Kidney epithelial cell (primary cell): ENCODE measurements at regions not wholly inside any gene's neighbourhood (a gene's known extent, or its start where the extent isn't known, plus 50 kb on each side); places are given as distances from the start of the nearest gene placed in this dataset.
A peak's percentile ranks its signal among the peaks of the same experiment; 100 is the strongest.

ENCODE experiments used
- DNase-seq: peaks from one replicate; pipeline ENCODE4 v3.0.0-alpha.2; 2010; ENCODE audit warnings: low read depth
- H3K27me3 ChIP-seq: 2 replicates; pipeline ENCODE4 v1.6.0; 2011; ENCODE audit warnings: low read length; ENCODE audit not compliant: control insufficient read depth, insufficient read depth
- H3K36me3 ChIP-seq: 2 replicates; pipeline ENCODE4 v1.5.1; 2011; ENCODE audit warnings: low read length; ENCODE audit not compliant: control insufficient read depth, insufficient read depth
- H3K4me3 ChIP-seq: 2 replicates; pipeline ENCODE4 v1.5.1; 2011; ENCODE audit warnings: low read depth, mild to moderate bottlenecking, control low read depth, low read length
- TF ChIP-seq, protein P1 (sequence below): IDR thresholded peaks from 2 replicates; pipeline ENCODE4 v1.5.1; 2011; ENCODE audit warnings: mild to moderate bottlenecking, moderate library complexity, low read length, control low read depth, inconsistent platforms; ENCODE audit not compliant: insufficient read depth, poor library complexity, severe bottlenecking

DNA sequence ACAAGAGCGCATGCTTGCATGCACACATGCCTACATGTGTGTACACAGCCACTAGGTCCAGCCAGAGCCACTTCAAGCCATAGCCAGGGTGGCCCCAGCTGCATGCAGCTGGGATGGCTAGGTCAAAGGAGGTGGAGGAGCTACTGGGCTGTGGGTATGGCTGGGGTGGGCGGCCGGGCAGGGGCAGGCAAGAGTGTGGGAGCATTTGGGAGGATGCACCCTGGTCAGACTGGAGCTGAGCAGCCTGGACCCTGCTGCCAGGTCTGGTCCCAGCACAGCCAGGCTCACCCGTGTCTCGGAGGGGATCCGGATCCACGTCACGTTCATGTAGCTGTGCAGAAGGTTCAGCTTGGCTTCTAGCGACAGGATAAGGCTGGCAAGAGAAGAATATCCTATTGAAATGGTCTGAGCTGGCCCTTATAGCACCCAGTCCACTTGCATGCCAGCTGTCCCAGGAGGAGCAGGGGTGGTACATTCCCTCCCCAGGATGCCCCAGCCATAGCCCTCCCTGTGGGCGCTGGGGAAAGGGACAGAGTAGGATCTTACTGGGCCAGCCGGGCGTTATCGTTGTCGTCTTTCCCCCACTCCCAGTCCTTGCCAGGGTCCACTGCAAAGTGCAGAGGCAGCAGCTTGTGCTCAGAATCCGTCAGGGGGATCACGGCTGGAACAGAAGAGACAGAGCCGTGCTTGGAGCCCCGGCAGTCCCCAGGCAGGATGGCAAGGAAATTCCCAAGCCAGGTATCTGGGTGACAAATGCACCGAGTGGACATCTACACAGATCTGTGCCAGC, 160.5 kb downstream of the KLF13 start:
- no peak for DNase-seq
- H3K27me3 ChIP-seq, result peaks cover 40% of the 10 kb centered on the region
- H3K36me3 ChIP-seq, result no peaks in the 10 kb centered on the region
- no peak overlapping the region for H3K4me3 ChIP-seq
- TF ChIP-seq, protein P1, sequence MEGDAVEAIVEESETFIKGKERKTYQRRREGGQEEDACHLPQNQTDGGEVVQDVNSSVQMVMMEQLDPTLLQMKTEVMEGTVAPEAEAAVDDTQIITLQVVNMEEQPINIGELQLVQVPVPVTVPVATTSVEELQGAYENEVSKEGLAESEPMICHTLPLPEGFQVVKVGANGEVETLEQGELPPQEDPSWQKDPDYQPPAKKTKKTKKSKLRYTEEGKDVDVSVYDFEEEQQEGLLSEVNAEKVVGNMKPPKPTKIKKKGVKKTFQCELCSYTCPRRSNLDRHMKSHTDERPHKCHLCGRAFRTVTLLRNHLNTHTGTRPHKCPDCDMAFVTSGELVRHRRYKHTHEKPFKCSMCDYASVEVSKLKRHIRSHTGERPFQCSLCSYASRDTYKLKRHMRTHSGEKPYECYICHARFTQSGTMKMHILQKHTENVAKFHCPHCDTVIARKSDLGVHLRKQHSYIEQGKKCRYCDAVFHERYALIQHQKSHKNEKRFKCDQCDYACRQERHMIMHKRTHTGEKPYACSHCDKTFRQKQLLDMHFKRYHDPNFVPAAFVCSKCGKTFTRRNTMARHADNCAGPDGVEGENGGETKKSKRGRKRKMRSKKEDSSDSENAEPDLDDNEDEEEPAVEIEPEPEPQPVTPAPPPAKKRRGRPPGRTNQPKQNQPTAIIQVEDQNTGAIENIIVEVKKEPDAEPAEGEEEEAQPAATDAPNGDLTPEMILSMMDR, result no peak

DNA sequence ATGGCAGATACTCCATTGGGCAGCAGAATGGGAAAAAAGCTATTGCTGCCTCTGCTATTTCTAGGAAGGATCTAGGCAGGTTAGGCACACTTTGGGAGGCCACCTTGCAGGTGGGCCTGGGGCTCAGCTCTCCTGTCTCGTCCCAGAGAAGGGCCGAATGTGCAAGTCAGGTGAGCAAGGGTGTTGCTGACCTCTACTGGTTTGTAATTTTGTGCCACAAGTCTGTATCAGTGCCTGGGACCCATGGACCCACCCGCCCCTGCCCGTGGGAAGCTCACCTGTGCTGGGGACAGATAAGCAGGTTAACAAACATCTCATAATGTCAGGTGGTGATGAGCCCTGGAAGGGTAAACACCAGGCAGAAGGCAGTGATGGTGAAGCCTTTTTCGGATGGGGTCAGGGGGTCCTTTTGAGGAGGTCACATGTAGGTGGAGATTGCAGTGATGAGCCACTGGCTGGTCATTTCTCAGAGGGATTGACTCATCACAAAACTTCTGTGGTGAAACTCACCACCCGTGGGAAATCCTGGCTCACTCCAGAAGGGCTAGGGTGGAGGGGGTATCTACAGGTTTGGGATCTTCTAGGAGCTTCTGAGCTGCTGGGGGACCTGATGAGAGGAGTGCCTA, 161.3 kb downstream of the KLF13 start:
- DNase-seq, result no peak
- H3K36me3 ChIP-seq, result no peaks in the 10 kb centered on the region

DNA sequence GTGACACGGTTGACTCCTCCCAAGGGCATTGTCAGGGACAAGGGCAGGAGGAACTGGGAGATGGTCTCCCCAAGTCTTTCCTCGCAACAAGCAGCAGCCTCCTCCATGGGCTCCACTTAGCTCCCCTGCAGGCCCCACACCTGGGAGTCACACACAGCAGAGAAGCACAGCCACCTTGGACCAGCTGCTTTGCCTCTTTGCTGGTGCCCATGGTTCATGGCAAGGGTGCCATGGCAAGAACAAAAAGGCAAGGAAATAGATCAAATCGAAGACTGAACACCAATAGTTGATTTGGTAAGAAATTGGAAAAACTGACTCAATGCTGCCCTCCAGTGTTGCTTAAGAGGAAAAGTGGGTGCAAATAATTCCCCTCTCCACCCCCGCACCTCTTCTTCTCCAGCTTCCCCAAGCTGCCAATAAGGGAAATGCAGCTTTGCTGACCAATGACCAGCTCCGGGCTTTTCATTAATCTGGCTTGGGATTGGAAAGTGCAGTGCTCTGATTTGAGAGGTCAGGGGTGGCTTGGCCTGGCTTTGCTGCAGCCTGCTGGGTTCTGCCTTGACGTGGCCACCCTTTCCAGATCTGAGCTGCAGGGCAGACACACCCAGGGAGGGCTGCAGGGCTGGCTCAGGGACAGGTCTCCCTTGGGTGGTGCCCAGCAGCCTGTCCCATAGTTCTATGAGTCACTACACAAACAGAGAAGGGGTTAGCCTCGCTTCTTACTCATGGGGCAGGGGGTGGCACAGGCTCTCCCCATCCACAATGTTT, 162.0 kb downstream of the KLF13 start:
- no peak overlapping the region for H3K4me3 ChIP-seq
- DNase-seq, result peak; percentile 41

More for the DNA sequence above, 161.3 kb downstream of the KLF13 start:
- Histone ChIP-seq H3K4me3 (no peak overlapping the region), H3K27me3 (peaks cover 32% of the 10 kb centered on the region)
- TF ChIP-seq, protein P1, result peak; percentile 3

DNA sequence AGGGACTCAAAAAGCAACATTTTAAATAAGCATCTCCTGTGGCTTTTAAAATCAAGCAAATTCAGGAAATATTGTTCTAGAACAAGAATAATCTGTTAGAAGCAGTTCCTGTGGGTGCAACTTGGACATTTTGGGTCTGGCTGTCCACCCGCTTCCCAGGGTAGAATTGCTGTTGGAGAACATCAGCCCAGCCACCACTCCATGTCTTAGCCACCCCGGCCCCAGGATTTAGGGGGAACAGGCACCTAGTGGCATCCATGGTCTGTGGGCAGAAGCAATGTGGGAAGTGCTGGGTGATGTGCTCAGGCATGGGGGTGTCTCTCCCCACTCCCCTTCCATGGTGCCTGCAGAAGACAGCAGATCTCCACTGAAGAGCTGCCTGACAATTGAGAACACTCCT, 162.6 kb downstream of the KLF13 start:
- Histone ChIP-seq H3K36me3 (no peaks in the 10 kb centered on the region), H3K27me3 (peaks cover 24% of the 10 kb centered on the region), H3K4me3 (no peak overlapping the region)
- TF ChIP-seq, protein P1, result no peak
- DNase-seq, result no peak

More for the DNA sequence above, 162.0 kb downstream of the KLF13 start:
- Histone ChIP-seq H3K27me3 (peaks cover 30% of the 10 kb centered on the region), H3K36me3 (no peaks in the 10 kb centered on the region)
- TF ChIP-seq, protein P1, result peak; percentile 86

DNA sequence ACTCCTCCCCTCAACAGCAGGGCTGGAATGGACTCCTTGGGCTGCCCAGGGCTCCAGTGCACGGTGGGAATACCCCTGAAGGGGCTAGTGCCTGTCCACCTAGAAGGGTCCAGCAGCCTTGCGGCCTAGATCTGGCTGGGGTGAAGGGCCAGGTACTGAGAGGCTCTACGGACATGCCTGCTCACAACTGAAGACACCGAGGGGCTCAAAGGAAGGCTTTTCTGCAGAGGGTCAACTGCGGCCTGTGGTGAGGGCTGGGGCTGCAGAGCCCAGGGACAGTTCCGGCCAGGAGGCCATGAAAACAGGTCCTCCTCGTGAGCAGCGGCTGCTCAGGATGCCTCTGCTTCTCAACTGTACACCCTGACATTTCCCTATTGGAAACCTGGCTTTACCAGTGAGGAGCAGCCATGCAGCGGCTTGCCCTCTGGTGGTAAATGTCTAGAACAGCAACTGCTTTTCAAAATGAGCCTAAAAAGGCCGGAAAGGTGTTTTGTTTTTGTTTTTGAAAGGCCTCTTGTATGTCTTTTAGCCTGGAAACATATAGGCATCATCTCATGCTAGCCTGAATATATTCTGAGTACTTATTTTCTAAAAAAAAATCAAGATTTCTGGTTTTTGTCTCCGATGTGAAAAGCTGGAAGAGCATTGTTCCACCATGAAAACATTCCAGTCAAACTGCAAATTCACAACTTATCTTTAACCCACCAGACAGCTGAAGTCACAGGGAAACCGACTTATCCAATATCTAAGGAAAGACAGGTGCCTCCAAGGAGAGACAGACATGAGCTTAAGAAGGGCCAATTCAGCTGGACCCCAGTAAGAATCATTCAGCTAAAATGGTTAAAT, 163.4 kb downstream of the KLF13 start:
- no peaks in the 10 kb centered on the region for H3K36me3 ChIP-seq
- H3K27me3 ChIP-seq, result peaks cover 17% of the 10 kb centered on the region
- H3K4me3 ChIP-seq, result no peak overlapping the region
- TF ChIP-seq, protein P1, result peak; percentile 86
- no peak for DNase-seq
